Spleen (tissue), 11 donors: ENCODE measurements at regions not wholly inside any gene's neighbourhood (a gene's known extent, or its start where the extent isn't known, plus 50 kb on each side); places are given as distances from the start of the nearest gene placed in this dataset.

Experiments used
- DNase-seq: peaks from one replicate; pipeline ENCODE4 v3.0.0-alpha.2; 2020
- H3K27ac ChIP-seq, 8 donors: fragments of 200-600 bp; sonication (generic) in 7 of 8; 1 replicate in 4 of 8; 2 replicates in 4 of 8; pipeline versions ENCODE4 v1.5.0 to v1.8.0; 2016 to 2021; ENCODE audit warnings: inconsistent platforms in 4 of 8, mild to moderate bottlenecking in 4 of 8, moderate library complexity in 1 of 8
- H3K27me3 ChIP-seq, 7 donors: fragments of 200-600 bp; sonication (generic) in 6 of 7; replicated peaks in 1 of 7; 1 replicate in 4 of 7; 2 replicates in 3 of 7; pipeline versions ENCODE4 v1.5.0 to v1.8.0; 2016 to 2021; ENCODE audit warnings: inconsistent platforms in 3 of 7, mild to moderate bottlenecking in 1 of 7
- H3K36me3 ChIP-seq, 6 donors: fragments of 200-600 bp; sonication (generic) in 5 of 6; 1 replicate in 4 of 6; 2 replicates in 2 of 6; pipeline versions ENCODE4 v1.5.0 to v1.8.0; 2016 to 2021; ENCODE audit warnings: inconsistent platforms in 2 of 6
- H3K4me1 ChIP-seq, 6 donors: fragments of 200-600 bp; sonication (generic) in 5 of 6; 1 replicate in 3 of 6; 2 replicates in 3 of 6; pipeline versions ENCODE4 v1.5.0 to v1.8.0; 2016 to 2021; ENCODE audit warnings: inconsistent platforms in 3 of 6
- H3K4me3 ChIP-seq, 8 donors: fragments of 200-600 bp; sonication (generic) in 7 of 8; 1 replicate in 4 of 8; 2 replicates in 4 of 8; pipeline versions ENCODE4 v1.5.0 to v1.8.0; 2016 to 2021; ENCODE audit warnings: inconsistent platforms in 4 of 8, mild to moderate bottlenecking in 4 of 8, moderate library complexity in 2 of 8
- H3K9me3 ChIP-seq, 8 donors: fragments of 200-600 bp; sonication (generic) in 7 of 8; 1 replicate in 4 of 8; 2 replicates in 4 of 8; pipeline versions ENCODE4 v1.5.0 to v1.8.0; 2016 to 2021; ENCODE audit warnings: inconsistent platforms in 4 of 8
- CTCF ChIP-seq, 11 experiments: fragments of 200-600 bp in 7 of 11; fragments of 450-650 bp in 4 of 11; sonication (generic) in 4 of 11; IDR thresholded peaks in 8 of 11; conservative IDR thresholded peaks in 3 of 11; 1 replicate in 7 of 11; 2 replicates in 4 of 11; pipeline versions ENCODE4 v1.4.0 to v1.8.0; 2016 to 2021; ENCODE audit warnings: antibody characterized with exemption in 11 of 11, inconsistent platforms in 4 of 11, mild to moderate bottlenecking in 1 of 11
- POLR2A ChIP-seq, 3 donors: fragments of 450-650 bp; IDR thresholded peaks; one replicate each; pipeline ENCODE4 v1.5.1; 2017; ENCODE audit warnings: antibody characterized with exemption in 3 of 3, mild to moderate bottlenecking in 1 of 3
- POLR2AphosphoS5 ChIP-seq, 3 donors: sonication (generic); formaldehyde crosslinking; IDR thresholded peaks; one replicate each; pipeline ENCODE4 v1.5.1; 2017; ENCODE audit warnings: antibody characterized with exemption in 3 of 3
- WGBS, 5 donors: extraction: QIAGEN DNeasy Blood & Tissue Kit in 3 of 5; methylation state at CpG; one replicate each; pipeline versions ENCODE4 v1.1.5 to v1.1.7; 2013 to 2018; 5-methylcytosine and 5-hydroxymethylcytosine counted together
- intact Hi-C: fragments of 100-400 bp; cut with DNase I; formaldehyde crosslinking; loops from one replicate; pipeline ENCODE4 v1.15.0; 2023; ENCODE audit warnings: low total_unique reads
- donor health status: healthy with polysubstance abuse.
- donor health status: DM: no; HTN: no; CAD: no; lungs with moderate emphysema.
- donor health status: DM: no; HTN: no; CAD: no.
- donor health status: Bipolar disorder and iron deficiency.
- donor health status: healthy.
- donor health status: DM: no; HTN: no; CAD: no.
- donor health status: DM: yes; HTN: yes; CAD: no.

- Histone ChIP-seq H3K36me3 (no peaks in the 10 kb centered on the region), H3K4me3 (no peak overlapping the region), H3K4me1 (no peaks in the 10 kb centered on the region), H3K9me3 (peaks cover 0 to 4% (median 0%) of the 10 kb centered on the region in 8 donors), H3K27me3 (no peaks in the 10 kb centered on the region), H3K27ac (no peak overlapping the region)
- no peak for DNase-seq
- intact Hi-C loops, result no loop called here
- 44 to 54% (median 45%) methylated on average over 3 of the region's 3 CpGs for WGBS, 5 donors
- TF ChIP-seq POLR2AphosphoS5 (IDR thresholded peaks at IDR 0.05) (no peak), POLR2A (IDR thresholded peaks at IDR 0.05) (no peak), CTCF (IDR thresholded peaks at IDR 0.05 in 8 of 11, conservative IDR thresholded peaks at IDR 0.05 in 3 of 11) (no peak)
These were observed 1124.4 kb downstream of the NXPH1 start for GRCh38 chr7:9557853-9558252.

GRCh38 chr7:9575716-9576115 is 1142.3 kb downstream of the NXPH1 start:
- peaks cover 0 to 14% (median 4%) of the 10 kb centered on the region in 8 donors for H3K9me3 ChIP-seq
- TF ChIP-seq CTCF (IDR thresholded peaks at IDR 0.05 in 8 of 11, conservative IDR thresholded peaks at IDR 0.05 in 3 of 11), result no peak
- TF ChIP-seq POLR2A (IDR thresholded peaks at IDR 0.05), result no peak
- no peak for TF ChIP-seq POLR2AphosphoS5 (IDR thresholded peaks at IDR 0.05)
- H3K27ac ChIP-seq, result no peak overlapping the region
- H3K36me3 ChIP-seq, result no peaks in the 10 kb centered on the region
- no peak for DNase-seq
- intact Hi-C loops, result no loop called here
- WGBS, 5 donors, result 86 to 93% (median 90%) methylated on average over 1 of the region's 1 CpG
- no peaks in the 10 kb centered on the region for H3K27me3 ChIP-seq
- no peaks in the 10 kb centered on the region for H3K4me1 ChIP-seq
- no peak overlapping the region for H3K4me3 ChIP-seq

GRCh38 chr7:9582824-9583223 is 1149.4 kb downstream of the NXPH1 start:
- Histone ChIP-seq H3K27me3 (no peaks in the 10 kb centered on the region), H3K4me3 (no peak overlapping the region), H3K27ac (no peak overlapping the region), H3K4me1 (no peaks in the 10 kb centered on the region), H3K36me3 (no peaks in the 10 kb centered on the region), H3K9me3 (no peaks in the 10 kb centered on the region)
- intact Hi-C loops, result no loop called here
- DNase-seq, result no peak
- WGBS, 5 donors, result 36 to 76% (median 53%) methylated on average over 2 of the region's 2 CpGs
- TF ChIP-seq POLR2A (IDR thresholded peaks at IDR 0.05) (no peak), CTCF (IDR thresholded peaks at IDR 0.05 in 8 of 11, conservative IDR thresholded peaks at IDR 0.05 in 3 of 11) (no peak)

- H3K36me3 ChIP-seq, result no peaks in the 10 kb centered on the region
- no peak overlapping the region for H3K4me3 ChIP-seq
- H3K27me3 ChIP-seq, result no peaks in the 10 kb centered on the region
- peaks cover 0 to 6% (median 0%) of the 10 kb centered on the region in 8 donors for H3K9me3 ChIP-seq
- H3K27ac ChIP-seq, result no peak overlapping the region
- intact Hi-C loops, result no loop called here
- DNase-seq, result no peak
- no peaks in the 10 kb centered on the region for H3K4me1 ChIP-seq
- TF ChIP-seq POLR2AphosphoS5 (IDR thresholded peaks at IDR 0.05) (no peak), CTCF (IDR thresholded peaks at IDR 0.05 in 8 of 11, conservative IDR thresholded peaks at IDR 0.05 in 3 of 11) (no peak), POLR2A (IDR thresholded peaks at IDR 0.05) (no peak)
- 60 to 84% (median 72%) methylated on average over 2 of the region's 2 CpGs for WGBS, 5 donors
These were observed 1165.0 kb downstream of the NXPH1 start for GRCh38 chr7:9598411-9598810.
